Stimulated activated naive CD4-positive, alpha-beta T cell treated with Interleukin-2 at 50 U/mL for 16 hours (primary cell): ENCODE measurements at regions not wholly inside any gene's neighbourhood (a gene's known extent, or its start where the extent isn't known, plus 50 kb on each side); places are given as distances from the start of the nearest gene placed in this dataset.

Source experiments
- DNase-seq: peaks from one replicate; lab custom pipeline; 2025; lab: John Stamatoyannopoulos, UW

DNA sequence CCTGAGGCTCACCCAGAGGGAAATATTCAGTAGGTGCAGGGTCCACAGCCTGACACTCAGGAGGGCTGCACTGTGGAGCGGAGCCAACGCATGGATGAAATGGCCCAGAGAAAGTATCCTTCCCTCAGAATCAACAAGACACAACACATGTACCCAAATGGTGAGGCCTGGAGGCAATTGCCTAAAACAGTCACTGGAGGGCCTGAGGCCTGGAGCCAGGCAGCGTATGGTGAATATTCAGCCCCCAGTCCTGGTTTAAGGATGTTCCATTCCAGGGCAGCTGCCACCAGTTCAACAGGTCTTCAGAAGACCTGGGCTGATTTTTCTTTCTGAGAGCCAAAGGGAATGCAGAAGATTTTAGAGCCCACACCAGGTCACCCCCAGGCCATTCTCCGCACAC is 264.8 kb downstream of the INSC start:
- no peak for DNase-seq

DNA sequence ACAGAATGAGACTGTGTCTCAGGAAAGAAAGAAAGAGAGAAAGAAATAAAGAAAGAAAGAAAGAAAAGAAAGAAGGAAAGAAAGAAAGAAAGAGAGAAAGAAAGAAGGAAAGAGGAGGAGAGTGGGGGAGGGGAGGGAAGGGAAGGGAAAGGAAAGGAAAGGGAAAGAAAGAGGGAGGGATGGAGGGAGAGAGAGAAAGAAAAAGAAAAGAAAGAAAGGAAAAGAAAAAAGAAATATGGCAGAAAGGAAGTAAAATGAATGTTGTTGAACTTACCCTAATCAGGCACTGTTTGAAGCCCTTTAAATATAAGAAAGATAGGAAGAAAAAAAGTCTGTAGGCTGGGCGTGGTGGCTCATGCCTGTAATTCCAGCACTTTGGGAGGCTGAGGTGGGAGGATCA is 276.1 kb downstream of the INSC start:
- DNase-seq: no peak

DNA sequence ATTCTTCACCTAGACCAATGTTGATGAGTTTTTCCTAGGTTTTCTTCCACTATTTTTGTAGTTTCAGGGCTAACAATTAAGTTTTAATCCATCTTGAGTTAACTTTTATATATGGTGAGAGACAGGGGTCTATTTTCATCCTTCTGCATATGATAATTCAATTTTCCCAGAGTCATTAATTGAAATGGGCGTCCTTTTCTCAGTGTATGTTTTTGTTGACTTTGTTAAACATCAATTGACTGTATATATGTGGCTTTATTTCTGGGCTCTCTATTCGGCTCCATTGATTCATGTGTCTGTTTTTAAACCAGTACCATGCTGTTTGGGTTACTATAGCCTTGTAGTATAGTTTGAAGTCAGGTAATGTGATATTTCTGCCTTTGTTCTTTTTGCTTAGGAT is 282.1 kb downstream of the INSC start:
- DNase-seq: no peak

DNA sequence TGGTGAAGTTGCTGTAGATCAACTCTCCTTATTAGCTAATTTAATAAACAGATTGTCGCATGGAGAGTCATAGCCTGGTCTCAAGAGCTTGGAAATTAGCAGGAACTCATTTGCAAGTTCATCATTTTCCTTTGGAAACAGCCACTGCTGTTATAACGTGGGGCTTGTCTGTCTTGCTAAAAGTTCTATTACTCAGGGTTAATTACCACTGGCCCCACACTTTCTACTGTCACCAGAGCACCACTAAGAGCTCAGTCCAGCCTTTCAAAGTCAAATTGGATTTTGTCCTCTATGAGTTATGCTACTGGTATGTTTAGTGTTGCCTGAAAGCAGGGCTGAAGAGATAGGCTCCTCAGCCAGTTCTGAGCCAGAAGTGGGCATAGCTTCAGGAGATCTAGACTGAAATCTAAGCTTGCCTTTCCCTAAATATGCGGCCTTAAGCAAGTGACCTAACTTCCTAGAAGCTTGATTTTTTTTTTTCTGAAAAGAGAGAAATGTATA is 292.2 kb downstream of the INSC start:
- DNase-seq: no peak

DNA sequence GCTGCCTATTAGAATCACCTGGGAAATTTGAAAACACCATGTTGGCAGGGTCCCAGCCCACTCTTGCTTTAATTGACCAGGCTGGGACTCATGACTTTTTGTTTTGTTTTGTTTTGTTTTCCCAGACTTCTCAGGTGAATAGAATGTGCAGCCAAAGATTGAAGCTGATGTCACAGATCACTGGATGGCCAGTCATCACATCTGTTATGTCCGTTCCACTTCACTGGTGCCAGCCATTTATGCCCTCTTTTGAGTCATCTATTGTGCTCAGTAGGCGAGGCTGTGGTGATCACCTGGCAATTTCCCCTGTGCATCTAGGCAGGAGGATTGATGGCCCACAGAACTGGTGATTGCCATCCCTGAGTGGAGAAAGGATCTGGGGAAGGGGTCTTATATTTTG is 297.3 kb downstream of the INSC start:
- DNase-seq: no peak

DNA sequence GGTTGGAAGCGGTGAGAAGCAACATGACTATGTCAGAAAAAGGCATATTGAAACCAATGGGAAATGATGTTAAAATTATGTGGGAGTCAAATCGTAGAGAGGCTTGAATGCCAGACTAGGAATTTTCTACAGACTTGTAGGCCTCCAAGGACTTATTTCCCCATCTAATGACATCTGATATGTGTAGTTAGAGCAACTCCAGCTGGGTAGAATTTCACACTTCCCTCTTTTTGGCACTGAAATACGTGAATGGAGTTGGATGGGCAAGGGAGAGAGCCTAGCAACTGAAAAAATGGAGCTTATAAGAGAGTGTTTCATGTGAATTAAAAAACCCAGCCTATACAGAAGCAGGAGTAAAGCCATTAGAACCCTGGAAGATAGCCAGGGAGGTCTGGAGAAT is 304.2 kb downstream of the INSC start:
- no peak for DNase-seq

DNA sequence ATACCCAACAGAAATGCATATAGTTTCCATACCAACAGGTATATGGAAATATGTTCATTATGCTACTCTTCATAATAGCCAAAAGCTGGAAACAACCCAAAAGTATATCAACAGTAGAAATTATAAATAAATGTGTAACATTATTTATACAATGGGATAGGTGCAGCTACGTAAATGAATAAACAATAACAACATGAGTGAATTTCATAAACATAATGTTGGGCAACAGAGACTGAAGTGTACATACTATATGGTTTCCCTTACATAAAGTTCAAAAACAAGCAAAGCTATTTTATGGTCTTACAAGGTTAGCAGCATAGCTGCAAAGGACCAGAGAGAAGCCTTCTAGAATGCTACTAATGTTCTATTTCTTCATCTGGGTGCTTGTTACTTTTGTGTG is 305.0 kb downstream of the INSC start:
- no peak for DNase-seq

DNA sequence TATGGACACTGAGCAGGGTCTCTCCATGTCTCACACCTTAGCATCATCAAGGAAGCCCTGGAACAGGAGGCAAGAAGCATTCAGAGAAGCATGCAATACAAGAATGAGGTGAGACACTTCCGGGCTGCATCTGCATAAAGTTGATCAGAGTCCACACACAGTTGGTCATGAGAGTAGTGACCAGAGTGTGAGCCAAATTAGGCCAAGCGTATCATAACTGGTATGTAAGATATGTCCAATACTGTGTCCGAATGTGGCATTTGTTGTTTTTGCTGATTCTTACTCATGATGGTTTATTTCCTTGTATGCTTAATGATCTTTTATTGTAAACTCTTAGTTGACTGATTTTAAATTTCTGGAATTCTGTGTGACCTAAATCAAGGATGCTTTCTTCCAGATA is 315.7 kb downstream of the INSC start:
- DNase-seq: no peak

DNA sequence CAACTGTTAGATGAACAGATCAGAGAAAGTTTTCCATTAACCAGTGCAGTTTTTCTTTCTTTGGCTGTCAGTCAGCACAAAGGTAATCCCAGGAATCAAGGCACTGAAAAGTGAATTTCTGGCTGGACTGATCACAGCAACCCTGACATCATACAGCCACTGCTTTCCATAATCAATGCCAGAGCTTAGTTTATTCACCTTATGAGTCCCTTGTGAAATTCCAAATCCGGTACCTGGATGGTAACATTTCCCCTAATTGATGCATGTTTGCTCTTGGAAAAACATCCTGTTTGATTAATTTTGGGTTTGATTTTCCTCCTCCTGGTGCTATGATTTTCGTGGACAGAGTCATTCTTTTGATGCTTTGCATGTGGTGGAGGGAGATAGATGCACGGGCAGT is 319.8 kb downstream of the INSC start:
- no peak for DNase-seq

DNA sequence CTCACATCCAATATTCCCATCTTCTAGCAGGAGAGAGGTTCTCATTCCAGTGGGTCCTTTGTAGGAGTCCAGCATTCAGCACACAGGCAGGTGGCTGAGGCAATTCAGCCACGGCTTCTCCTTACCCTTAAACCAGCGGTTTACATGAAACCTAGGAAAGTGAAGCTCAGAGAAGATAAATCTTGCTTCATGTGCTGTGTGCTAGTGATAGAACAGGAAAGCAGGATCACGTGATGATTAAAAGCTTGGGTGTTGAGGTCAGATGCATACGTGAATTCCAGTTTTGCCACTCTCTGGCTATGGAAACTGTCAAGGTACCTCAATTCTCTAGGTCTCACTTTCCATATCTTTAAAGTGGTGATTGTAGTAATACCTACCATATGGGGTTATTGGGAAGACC is 331.6 kb downstream of the INSC start:
- DNase-seq: no peak

DNA sequence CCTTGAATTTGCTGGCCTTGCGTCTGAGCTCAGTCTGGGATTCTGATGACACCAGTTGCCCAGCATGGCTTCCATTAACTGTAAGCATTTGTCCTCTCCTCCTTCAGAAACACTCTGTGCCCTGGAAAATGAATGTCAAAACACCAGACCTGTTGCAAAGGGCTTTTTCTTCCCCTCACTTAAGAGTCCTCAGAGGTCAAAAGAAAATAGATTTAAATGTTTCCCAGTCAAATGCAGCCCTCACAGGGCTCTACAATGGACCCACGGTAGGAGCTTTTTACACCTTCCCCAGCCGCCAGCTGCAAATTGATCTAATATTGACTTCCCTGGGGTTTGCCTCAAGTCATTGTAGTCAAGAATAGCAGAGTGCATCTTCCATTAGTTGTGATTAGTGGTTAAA is 332.2 kb downstream of the INSC start:
- no peak for DNase-seq

DNA sequence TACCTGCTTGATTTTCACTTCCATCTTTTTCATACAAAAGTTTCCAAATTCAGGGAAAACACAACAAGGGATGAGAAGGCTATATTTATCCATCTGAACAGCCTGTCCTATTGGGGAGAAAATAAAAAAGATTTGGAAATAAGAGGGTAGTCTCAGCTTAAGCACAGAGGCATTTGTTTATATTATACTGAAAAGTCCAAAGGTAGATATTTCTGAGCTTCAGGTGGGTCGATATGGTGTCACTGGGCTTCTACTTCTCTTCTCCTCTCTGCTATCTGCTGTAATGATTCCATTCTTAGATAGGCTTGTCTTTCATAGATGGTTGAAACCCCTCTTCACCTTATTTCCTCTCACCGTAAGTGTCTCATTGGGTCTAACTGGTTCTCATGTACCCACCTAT is 337.0 kb downstream of the INSC start:
- no peak for DNase-seq

DNA sequence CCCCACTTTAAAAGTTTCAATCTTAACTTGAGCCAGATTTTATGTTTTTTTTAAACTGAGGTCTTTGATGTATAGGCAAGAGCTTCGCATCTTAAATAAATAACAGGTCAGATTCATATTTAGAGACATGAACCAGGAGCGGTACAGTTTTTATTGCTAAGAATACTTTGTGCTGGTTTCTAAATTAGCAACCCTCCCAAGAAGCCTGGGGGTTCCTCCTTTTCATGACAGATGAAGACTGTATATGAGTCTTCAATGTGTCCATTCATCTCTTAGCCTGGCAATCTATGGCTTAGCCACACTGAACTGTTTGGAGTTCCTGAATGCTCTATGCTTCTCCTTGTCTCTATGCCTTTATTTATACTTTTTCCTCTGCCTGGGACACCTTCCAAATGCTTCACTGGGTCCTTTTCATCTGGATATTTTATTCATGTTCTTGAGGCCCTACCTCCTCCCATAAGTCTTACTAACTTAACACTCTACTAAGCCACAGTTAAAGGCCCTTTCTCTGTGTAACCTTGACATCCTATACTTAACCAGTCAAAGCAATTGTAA is 338.6 kb downstream of the INSC start:
- no peak for DNase-seq

DNA sequence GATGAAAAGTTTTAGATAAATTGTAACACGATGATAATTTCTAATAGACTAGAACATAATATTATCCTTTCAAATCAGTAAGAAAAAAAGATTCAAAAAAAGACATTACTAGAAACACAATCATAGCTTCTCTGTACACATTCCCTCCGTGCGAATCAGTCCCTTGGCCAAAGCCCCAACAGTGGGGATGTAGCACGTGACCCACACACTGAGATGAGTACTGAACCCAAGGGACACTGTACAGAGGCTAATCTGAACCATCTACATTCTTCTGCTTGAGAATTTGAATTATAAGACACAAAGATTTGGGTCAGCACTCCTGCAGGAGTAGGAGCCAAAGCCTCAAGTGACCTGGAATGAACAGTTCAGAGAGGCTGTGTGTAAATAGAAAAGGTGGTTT is 353.7 kb downstream of the INSC start:
- no peak for DNase-seq

DNA sequence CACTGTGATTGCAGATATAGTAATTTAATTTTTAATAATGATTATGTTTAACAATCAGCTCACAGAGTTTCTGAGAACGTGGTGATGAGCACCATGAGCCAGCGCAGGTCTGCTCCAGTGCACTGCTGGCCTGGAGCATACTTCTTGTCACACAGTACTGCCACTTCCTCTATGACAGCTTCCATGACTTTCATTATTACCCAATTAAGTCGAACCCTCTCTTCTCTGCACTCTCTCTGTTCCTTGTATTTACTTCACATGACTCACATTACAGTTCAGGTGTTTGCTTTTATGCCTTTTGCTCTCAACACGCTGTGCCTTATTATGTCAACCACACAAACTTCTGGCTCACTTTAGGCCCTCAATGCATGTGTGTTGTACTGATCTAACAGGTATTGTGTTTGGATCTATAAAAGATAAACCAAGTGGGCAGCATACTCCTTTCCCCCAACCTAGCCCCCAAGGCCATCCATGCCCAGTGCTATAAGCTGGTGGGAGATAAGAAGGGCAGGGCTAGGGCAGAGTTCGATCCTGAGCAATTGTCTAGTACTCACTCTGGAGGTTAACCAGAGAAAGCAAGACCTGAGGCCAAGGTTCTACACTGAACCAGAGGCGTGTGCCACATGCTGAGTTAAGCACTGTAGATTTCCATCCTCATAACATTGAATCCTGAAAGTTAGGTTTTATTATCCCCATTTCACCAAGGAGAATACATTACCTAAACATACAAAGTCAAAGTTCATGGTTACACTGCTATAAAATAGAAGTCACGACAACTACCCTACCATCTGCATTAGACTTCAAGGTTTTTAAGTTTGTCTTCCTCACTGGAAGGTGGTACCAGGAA is 356.5 kb downstream of the INSC start:
- DNase-seq: no peak

DNA sequence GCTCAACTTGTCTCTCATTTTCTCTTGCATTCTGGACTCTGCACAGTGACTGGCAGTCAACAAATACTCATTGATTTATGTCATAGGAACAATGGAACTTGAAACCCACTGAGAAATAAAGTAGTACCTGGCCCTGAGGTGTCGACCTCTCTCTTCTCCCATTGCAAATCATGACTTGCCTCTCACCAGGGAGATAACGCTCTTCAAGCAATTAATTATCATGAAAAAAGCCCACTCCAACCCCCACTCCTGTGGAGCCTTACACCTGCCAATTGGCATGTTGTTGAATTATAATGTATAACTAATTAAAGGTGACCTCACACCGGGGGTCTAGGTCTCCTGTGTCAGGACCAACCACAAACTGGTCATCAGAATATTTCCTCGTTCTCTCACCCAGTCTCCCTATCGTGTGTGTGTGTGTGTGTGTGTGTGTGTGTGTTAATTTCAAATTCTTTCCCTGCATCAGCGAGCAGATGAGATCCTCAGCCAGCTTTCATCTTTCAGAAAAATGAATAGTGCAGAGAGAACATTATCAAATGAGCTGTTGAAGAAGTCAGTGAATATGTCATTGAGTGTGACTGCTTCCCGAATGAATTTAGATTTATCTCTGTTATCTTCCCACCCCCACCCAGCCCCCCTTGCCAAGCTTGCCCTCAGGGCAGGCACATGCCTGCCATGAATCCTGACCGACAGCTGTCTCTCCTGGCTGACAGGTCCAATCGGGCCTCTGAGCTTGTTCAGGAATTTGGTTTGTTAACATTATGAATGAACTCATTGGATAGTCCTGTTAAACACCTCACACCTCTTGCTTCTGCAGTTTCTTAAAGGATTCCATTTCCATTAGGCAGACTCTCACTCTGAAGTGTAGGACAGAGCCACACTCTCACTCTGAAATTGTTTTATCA is 357.4 kb downstream of the INSC start:
- no peak for DNase-seq

DNA sequence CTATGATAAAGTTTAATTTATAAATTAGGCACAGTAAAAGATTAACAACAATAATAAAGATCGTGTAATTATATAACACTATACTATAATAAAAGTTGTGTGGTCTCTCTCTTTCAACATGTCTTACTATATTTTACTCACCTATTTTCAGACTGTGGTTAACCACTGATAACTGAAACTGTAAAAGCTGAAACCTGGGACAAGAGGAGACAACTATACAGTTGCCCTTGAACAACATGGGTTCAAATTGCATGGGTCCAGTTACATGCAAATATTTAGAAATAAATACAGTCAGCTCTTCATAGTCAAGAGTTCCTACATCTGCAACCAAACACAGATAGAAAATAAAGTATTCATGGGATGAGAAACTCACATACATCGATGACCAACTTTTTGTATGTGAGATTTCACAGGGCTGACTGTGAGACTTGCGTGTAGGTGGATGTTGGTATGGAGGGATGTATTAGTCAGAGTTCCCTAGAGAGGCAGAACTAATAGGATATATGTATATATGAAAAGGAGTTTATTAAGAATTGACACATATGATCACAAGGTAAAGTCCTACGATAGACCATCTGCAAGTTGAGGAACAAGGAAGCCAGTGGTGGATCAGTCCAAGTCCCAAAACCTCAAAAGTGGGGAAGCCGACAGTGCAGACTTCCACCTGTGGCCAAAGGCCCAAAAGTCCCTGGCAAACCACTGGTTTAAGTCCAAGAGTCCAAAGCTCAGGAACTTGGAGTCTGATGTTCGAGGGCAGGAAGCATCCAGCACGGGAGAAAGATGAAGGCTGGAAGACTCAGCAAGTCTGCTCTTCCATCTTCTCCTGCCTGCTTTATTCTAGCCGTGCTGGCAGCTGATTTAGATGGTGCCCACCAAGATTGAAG is 359.5 kb downstream of the INSC start:
- DNase-seq: no peak

DNA sequence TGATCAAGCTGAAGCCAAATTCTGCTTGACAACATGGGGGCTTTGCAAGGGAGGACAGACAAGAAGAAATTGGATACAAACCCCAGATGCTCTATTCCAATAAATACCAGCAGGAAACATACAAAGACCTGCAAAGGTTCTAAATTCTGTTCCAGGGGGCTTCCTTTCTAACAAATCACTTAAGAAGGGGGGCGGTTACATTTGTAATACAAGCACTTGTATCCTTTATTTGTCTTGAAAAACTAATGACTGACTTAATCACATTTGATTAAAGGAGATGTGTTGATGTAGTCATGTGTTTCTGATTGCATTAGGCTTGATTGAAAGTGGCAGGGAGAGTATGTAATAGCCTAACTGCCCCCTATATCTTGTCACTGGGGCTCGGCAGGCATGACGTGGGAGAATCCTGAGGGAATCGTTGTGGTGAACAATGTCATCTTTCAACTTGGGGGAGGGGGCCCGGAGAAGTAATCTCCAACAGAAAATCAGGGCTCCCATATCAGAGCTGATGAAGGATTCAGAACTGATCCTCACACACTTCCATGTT is 361.7 kb downstream of the INSC start:
- DNase-seq: no peak

DNA sequence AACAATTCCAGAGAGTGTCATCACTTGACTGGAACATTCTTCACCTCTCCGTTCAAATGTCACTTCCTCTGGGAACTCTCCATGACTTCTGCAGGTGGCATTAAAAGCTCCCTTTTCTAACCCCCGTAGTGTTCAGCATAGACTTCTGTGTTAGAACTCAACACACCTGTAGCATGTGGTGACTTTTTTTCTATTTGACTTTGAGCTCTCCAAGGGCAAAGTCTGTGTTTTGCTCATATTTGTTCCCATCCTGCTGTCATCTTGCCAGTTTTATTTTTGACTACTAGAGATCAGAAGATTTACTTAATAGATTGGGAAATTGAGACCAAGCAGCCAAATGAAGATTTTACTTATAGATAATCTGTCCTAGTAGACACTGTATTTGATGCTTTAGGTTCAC is 367.1 kb downstream of the INSC start:
- DNase-seq: no peak

DNA sequence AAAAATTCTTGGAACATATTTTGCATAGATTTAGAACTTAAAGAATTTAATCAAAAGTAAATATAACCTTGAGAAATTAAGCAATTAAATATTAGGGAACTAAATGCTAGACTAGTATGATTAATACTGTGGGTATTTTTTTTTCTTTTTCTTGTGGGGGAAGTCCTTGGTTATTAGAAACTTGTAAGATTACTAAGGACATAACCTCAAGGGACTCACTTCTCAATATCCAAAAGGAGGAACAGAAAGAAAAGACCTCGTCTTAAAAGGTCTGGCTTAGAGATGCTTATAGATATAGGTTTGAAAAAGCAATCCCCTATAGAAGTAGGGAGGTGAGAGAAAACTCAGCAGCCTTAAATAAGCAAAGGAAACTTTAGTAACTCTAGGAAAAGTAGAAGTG is 368.5 kb downstream of the INSC start:
- no peak for DNase-seq

DNA sequence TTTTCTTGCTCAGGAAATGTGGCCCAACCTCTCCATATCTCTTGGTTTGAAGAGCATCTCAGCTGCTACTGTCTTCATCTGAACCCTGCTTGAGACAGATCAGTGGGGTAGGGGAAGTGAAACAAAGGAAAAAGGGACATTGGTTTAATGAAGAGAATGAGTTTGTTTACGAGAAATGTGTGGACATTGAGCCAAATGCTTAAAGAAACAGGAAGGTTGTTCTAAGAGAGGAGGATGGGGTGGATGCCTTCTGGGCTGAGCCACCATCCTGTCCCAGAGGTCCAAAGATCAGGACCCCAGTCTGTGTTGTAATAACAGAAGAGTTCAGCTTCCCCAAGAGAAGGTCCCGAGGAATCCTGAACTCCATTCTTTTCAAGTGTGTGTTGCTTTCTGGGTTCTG is 369.7 kb downstream of the INSC start:
- DNase-seq: no peak

DNA sequence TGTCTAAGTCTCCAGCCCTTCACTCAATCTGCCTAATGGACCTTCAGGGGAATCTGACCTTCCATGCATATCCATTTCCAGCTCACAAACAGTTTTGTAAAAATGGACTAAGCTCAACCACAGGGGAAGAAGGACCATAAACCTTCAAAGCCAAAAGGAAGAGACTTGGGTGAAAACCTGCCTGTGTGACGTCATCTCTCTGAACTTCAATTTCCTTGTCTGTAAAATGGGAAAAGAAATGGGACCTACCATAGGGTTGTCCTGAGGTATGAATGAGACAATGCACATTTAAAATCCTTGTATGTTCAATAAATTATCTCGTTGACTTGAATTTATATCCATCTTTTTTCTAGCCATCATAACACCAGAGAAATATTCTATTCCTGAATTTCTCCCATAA is 370.7 kb downstream of the INSC start:
- no peak for DNase-seq
